ENCODE measurements at regions not wholly inside any gene's neighbourhood (a gene's known extent, or its start where the extent isn't known, plus 50 kb on each side); places are given as distances from the start of the nearest gene placed in this dataset.

DNA sequence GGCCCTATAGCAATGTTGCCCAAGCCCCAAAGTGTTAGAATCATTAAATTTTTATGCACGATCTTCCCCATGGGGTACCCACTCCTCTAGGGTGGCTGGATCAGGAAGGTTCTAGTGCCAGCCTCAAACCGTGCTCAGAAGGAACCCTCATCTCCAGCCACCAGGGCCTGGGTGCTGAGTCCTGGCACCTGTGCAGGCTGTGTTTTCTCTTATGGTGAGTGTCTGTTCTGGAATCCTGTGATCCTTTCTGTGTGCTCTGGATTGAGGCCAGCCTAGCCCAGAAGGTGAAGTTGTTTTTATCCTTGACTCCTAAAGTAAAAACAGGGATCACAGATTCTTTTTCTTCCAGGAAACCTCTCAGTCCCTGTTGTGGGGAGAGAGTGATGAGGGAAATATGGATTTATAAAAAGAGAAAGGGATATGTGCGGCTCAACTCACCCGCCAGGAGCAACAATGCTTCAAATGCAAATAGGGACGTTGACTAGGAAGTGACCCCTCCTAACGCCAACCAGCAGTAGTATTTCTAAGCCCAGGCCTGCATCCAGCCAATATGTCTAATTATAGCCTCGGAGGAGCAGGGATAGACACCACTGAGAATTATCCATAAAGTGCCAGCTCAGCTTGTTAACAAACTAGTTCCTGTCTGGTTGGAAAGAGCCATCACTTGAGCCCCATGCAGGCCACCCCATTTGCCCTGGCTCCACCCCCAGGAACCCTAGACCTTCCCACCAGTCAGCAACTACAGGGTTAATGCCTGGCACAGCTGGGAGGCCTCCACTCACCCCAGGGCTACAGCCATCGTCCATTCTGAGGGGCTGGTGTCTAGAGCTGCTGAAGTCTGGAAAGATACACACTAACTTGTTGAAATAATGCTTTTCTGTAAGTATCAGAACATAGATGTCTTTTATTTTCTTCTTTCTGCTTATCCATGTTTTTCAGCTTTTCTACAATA lies 513.5 kb upstream of the PROK2 start:
- TF ChIP-seq, protein P1, sequence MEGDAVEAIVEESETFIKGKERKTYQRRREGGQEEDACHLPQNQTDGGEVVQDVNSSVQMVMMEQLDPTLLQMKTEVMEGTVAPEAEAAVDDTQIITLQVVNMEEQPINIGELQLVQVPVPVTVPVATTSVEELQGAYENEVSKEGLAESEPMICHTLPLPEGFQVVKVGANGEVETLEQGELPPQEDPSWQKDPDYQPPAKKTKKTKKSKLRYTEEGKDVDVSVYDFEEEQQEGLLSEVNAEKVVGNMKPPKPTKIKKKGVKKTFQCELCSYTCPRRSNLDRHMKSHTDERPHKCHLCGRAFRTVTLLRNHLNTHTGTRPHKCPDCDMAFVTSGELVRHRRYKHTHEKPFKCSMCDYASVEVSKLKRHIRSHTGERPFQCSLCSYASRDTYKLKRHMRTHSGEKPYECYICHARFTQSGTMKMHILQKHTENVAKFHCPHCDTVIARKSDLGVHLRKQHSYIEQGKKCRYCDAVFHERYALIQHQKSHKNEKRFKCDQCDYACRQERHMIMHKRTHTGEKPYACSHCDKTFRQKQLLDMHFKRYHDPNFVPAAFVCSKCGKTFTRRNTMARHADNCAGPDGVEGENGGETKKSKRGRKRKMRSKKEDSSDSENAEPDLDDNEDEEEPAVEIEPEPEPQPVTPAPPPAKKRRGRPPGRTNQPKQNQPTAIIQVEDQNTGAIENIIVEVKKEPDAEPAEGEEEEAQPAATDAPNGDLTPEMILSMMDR (IDR thresholded peaks at IDR 0.05) = no peak
- TF ChIP-seq POLR2A (IDR thresholded peaks at IDR 0.05) = no peak
